Spleen (tissue), 11 donors: ENCODE measurements at regions not wholly inside any gene's neighbourhood (a gene's known extent, or its start where the extent isn't known, plus 50 kb on each side); places are given as distances from the start of the nearest gene placed in this dataset.
A peak's percentile ranks its signal among the peaks of the same experiment; 100 is the strongest.

ENCODE experiments used
- DNase-seq: peaks from one replicate; pipeline ENCODE4 v3.0.0-alpha.2; 2020
- H3K27ac ChIP-seq, 8 donors: fragments of 200-600 bp; sonication (generic) in 7 of 8; 1 replicate in 4 of 8; 2 replicates in 4 of 8; pipeline versions ENCODE4 v1.5.0 to v1.8.0; 2016 to 2021; ENCODE audit warnings: inconsistent platforms in 4 of 8, mild to moderate bottlenecking in 4 of 8, moderate library complexity in 1 of 8
- H3K27me3 ChIP-seq, 7 donors: fragments of 200-600 bp; sonication (generic) in 6 of 7; replicated peaks in 1 of 7; 1 replicate in 4 of 7; 2 replicates in 3 of 7; pipeline versions ENCODE4 v1.5.0 to v1.8.0; 2016 to 2021; ENCODE audit warnings: inconsistent platforms in 3 of 7, mild to moderate bottlenecking in 1 of 7
- H3K36me3 ChIP-seq, 6 donors: fragments of 200-600 bp; sonication (generic) in 5 of 6; 1 replicate in 4 of 6; 2 replicates in 2 of 6; pipeline versions ENCODE4 v1.5.0 to v1.8.0; 2016 to 2021; ENCODE audit warnings: inconsistent platforms in 2 of 6
- H3K4me1 ChIP-seq, 6 donors: fragments of 200-600 bp; sonication (generic) in 5 of 6; 1 replicate in 3 of 6; 2 replicates in 3 of 6; pipeline versions ENCODE4 v1.5.0 to v1.8.0; 2016 to 2021; ENCODE audit warnings: inconsistent platforms in 3 of 6
- H3K4me3 ChIP-seq, 8 donors: fragments of 200-600 bp; sonication (generic) in 7 of 8; 1 replicate in 4 of 8; 2 replicates in 4 of 8; pipeline versions ENCODE4 v1.5.0 to v1.8.0; 2016 to 2021; ENCODE audit warnings: inconsistent platforms in 4 of 8, mild to moderate bottlenecking in 4 of 8, moderate library complexity in 2 of 8
- H3K9me3 ChIP-seq, 8 donors: fragments of 200-600 bp; sonication (generic) in 7 of 8; 1 replicate in 4 of 8; 2 replicates in 4 of 8; pipeline versions ENCODE4 v1.5.0 to v1.8.0; 2016 to 2021; ENCODE audit warnings: inconsistent platforms in 4 of 8
- CTCF ChIP-seq, 11 experiments: fragments of 200-600 bp in 7 of 11; fragments of 450-650 bp in 4 of 11; sonication (generic) in 4 of 11; IDR thresholded peaks in 8 of 11; conservative IDR thresholded peaks in 3 of 11; 1 replicate in 7 of 11; 2 replicates in 4 of 11; pipeline versions ENCODE4 v1.4.0 to v1.8.0; 2016 to 2021; ENCODE audit warnings: antibody characterized with exemption in 11 of 11, inconsistent platforms in 4 of 11, mild to moderate bottlenecking in 1 of 11
- POLR2A ChIP-seq, 3 donors: fragments of 450-650 bp; IDR thresholded peaks; one replicate each; pipeline ENCODE4 v1.5.1; 2017; ENCODE audit warnings: antibody characterized with exemption in 3 of 3, mild to moderate bottlenecking in 1 of 3
- POLR2AphosphoS5 ChIP-seq, 3 donors: sonication (generic); formaldehyde crosslinking; IDR thresholded peaks; one replicate each; pipeline ENCODE4 v1.5.1; 2017; ENCODE audit warnings: antibody characterized with exemption in 3 of 3
- WGBS, 5 donors: extraction: QIAGEN DNeasy Blood & Tissue Kit in 3 of 5; methylation state at CpG; one replicate each; pipeline versions ENCODE4 v1.1.5 to v1.1.7; 2013 to 2018; 5-methylcytosine and 5-hydroxymethylcytosine counted together
- intact Hi-C: fragments of 100-400 bp; cut with DNase I; formaldehyde crosslinking; loops from one replicate; pipeline ENCODE4 v1.15.0; 2023; ENCODE audit warnings: low total_unique reads
- donor health status: healthy with polysubstance abuse.
- donor health status: DM: no; HTN: no; CAD: no; lungs with moderate emphysema.
- donor health status: DM: no; HTN: no; CAD: no.
- donor health status: Bipolar disorder and iron deficiency.
- donor health status: healthy.
- donor health status: DM: no; HTN: no; CAD: no.
- donor health status: DM: yes; HTN: yes; CAD: no.

- intact Hi-C loops = no loop called here
- no peak for DNase-seq
- whole genome bisulfite sequencing, 5 donors = 61 to 76% (median 68%) methylated on average over 3 of the region's 3 CpGs
- Histone ChIP-seq H3K36me3 (no peaks in the 10 kb centered on the region), H3K27me3 (no peaks in the 10 kb centered on the region), H3K4me1 (no peaks in the 10 kb centered on the region), H3K9me3 (no peaks in the 10 kb centered on the region), H3K4me3 (no peak overlapping the region), H3K27ac (no peak overlapping the region)
- TF ChIP-seq POLR2A (IDR thresholded peaks at IDR 0.05) = no peak
- no peak for TF ChIP-seq POLR2AphosphoS5 (IDR thresholded peaks at IDR 0.05)
- no peak for TF ChIP-seq CTCF (IDR thresholded peaks at IDR 0.05 in 8 of 11, conservative IDR thresholded peaks at IDR 0.05 in 3 of 11)
These were observed 158.6 kb upstream of the CDH8 start for GRCh38 chr16:62194828-62195227.

GRCh38 chr16:62190426-62190825 lies 154.2 kb upstream of the CDH8 start:
- 56 to 68% (median 62%) methylated on average over 2 of the region's 2 CpGs for WGBS, 5 donors
- no peaks in the 10 kb centered on the region for H3K4me1 ChIP-seq
- TF ChIP-seq CTCF (IDR thresholded peaks at IDR 0.05 in 8 of 11, conservative IDR thresholded peaks at IDR 0.05 in 3 of 11) (peak in 5 of 11 experiments; percentile 18 to 52 (median 34)), POLR2A (IDR thresholded peaks at IDR 0.05) (no peak), POLR2AphosphoS5 (IDR thresholded peaks at IDR 0.05) (no peak)
- no peak for DNase-seq
- no peaks in the 10 kb centered on the region for H3K9me3 ChIP-seq
- no peaks in the 10 kb centered on the region for H3K36me3 ChIP-seq
- intact Hi-C loops = no loop called here
- no peaks in the 10 kb centered on the region for H3K27me3 ChIP-seq
- H3K27ac ChIP-seq = no peak overlapping the region
- H3K4me3 ChIP-seq = no peak overlapping the region

- WGBS, 5 donors = 82 to 89% (median 86%) methylated on average over 11 of the region's 11 CpGs
- intact Hi-C loops = no loop called here
- H3K9me3 ChIP-seq = peaks cover 0 to 9% (median 2%) of the 10 kb centered on the region in 8 donors
- H3K4me1 ChIP-seq = no peaks in the 10 kb centered on the region
- no peak for DNase-seq
- no peak overlapping the region for H3K27ac ChIP-seq
- no peaks in the 10 kb centered on the region for H3K36me3 ChIP-seq
- TF ChIP-seq CTCF (IDR thresholded peaks at IDR 0.05 in 8 of 11, conservative IDR thresholded peaks at IDR 0.05 in 3 of 11) (no peak), POLR2AphosphoS5 (IDR thresholded peaks at IDR 0.05) (no peak), POLR2A (IDR thresholded peaks at IDR 0.05) (no peak)
- no peaks in the 10 kb centered on the region for H3K27me3 ChIP-seq
- no peak overlapping the region for H3K4me3 ChIP-seq
These were observed 141.3 kb upstream of the CDH8 start for GRCh38 chr16:62177351-62178203.

- no peaks in the 10 kb centered on the region for H3K4me1 ChIP-seq
- no peak overlapping the region for H3K27ac ChIP-seq
- no peaks in the 10 kb centered on the region for H3K27me3 ChIP-seq
- no peak overlapping the region for H3K4me3 ChIP-seq
- 69 to 81% (median 76%) methylated on average over 2 of the region's 2 CpGs for WGBS, 5 donors
- TF ChIP-seq POLR2AphosphoS5 (IDR thresholded peaks at IDR 0.05) = no peak
- no peak for TF ChIP-seq CTCF (IDR thresholded peaks at IDR 0.05 in 8 of 11, conservative IDR thresholded peaks at IDR 0.05 in 3 of 11)
- TF ChIP-seq POLR2A (IDR thresholded peaks at IDR 0.05) = no peak
- H3K9me3 ChIP-seq = peaks cover 0 to 35% (median 23%) of the 10 kb centered on the region in 8 donors
- intact Hi-C loops = no loop called here
- DNase-seq = peak; percentile 32
- no peaks in the 10 kb centered on the region for H3K36me3 ChIP-seq
These were observed 134.4 kb upstream of the CDH8 start for GRCh38 chr16:62170642-62171041.
